Mucosa of gallbladder (tissue), 1 donor: ENCODE measurements at regions not wholly inside any gene's neighbourhood (a gene's known extent, or its start where the extent isn't known, plus 50 kb on each side); places are given as distances from the start of the nearest gene placed in this dataset.

Experiments used
- DNase-seq: peaks from one replicate; pipeline ENCODE4 v3.0.0-alpha.2; 2020; ENCODE audit warnings: low spot score
- donor health status: DM: no; HTN: no; CAD: no.

DNA sequence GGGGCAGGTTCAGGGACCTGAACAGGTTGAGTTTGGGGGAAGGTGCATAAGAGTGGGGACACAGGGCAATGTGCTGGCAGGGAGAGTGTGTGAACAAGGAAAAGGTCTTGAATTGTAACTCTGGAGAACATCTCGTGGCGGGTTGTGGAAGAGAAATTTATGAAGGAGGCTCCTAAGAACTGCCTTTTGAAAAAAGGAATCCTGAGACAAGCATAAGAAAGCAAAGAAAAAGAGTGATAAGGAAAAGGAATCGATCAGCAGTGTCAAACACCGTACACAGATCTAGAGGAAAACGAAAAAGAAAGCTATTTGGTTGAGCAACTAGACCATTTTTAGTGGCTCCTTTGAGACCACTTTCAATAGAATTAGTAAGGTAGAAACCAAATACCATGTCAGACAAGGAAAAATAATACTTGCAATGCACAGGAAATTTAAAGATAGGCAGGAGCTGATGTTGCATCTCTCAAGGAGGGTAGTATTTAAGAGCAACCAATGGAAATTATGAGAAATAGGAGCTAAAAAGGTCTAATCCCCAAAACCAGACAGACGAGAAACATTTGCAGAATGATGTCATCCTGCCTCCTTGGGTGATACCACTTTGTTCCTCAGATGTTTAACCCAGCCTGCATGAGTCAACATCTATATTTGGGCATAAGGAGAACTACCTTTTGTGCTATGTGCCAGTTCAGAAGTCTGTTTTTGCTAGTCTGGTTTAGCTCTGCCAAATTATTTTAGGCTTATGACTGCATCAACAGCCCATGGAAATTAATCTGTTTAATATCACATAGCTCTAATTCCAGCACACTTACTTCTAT, 64.5 kb upstream of the STK38L start:
- peak; percentile 31 for DNase-seq

DNA sequence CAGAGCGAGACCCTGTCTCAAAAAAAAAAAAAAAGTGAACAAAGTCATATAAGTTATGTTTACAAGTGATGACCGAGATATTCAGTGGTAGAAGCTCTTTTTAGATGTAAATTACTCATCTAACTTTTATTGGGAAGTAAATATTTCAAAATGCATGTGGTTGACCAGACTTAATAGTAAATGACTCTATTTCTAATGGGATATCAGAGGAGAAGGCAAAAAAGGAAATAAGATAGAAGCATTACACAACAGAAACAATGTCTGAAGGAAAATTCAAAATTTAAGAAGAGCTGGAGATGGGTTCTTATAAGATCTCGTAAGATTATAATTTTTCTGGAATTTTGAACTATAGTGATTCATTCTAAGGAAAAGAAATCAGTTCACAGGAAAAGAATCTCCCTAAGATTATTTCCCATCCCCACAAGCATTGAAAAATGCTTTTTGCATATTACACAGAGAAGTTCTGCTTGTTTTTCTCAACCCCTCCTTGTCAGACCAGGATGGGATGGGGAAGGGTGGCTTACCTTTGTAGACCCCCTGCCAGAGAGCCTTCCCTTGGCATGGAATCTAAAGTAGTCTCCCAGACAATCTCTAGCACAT, 63.1 kb upstream of the STK38L start:
- DNase-seq: no peak

DNA sequence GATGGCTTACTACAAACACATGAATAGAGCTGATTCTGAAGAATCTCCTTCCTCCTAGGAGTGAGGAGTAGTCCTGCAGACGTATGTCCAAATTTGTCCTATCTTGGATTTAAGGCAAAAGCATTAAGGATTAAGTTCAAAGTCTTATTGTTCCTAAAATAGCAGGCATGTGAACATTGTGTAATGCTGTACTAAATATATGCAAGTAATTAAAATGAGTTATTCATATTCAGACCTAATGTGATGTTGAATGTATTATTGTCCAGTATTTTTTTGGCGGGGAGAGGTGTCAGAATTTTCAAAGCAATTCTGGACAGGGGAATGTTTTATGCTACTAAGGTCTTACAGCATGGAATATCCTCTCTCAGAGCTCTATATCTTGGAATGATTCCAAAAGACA, 60.7 kb upstream of the STK38L start:
- DNase-seq: no peak

DNA sequence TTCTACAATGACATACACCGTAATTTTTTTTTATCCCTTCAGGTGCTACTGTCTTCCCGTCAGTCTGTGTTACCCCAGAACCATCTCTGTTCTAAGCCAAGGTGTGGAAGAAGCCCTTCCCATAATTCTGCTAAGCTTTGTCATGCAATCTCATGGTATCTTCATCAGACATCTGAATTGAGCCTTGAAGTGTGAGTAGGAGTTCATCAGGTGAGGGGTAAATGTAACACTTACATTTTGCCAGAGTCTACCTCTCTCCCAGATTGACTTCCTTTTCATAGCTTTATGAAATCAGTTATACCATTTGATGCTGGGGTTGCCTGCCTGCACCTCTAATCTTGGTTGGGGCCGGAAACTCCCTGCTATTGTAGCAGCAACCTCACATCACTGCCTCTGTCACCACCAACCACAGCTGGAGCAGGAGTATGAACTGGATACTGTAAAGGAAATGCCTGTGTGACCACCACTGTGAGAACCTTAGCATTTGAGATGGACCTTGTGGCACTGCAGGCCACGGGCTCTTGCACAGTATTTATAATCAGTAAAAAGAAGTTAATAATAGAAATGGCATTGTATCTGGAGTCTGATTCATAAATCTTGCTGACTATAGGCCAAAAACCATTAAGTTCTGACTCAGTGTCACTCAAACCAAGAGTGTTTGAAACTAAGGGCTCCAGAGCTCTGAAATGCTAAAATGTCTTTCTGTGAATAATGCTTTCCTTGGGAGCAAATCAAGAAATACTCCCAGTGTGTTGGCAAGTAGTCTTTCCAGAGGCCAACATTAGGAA, 58.7 kb upstream of the STK38L start:
- no peak for DNase-seq

DNA sequence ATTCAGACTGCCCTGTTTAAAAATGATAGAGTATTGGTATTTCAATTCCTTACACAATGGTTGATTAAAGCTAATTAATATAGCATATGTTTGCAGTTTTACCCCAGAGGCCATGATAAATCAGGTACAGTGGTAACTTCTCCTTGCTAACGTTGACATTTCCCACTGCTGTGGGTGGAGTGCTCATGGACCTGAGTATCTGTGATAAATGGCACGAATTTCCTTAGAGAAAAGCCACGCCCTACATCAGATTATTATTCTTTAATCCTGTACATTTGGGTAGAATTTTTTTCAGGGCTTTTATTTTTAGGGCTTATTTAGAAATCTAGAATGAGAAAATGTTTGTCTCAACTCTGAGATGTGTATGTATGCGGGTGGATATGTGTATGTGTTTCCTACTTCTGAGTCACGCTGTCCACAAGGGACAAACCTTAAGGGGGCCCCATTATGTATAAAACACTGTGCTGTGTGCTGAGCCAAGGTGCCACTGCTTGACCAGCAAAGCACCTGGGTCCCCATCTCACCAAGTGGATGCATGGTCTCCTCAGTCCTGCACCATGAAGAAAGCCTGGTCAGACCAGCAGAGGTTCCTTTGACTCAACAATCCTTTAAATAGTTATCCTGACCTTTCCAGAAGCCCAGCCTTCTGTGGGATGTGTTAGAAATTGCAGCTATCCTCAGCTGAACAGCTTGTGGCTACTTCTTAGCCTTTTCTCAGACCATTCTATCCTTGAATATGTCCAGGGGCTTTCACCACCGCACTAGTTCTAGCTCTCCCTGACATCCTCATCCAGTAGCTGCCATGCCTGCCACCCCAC, 57.9 kb upstream of the STK38L start:
- DNase-seq: no peak

DNA sequence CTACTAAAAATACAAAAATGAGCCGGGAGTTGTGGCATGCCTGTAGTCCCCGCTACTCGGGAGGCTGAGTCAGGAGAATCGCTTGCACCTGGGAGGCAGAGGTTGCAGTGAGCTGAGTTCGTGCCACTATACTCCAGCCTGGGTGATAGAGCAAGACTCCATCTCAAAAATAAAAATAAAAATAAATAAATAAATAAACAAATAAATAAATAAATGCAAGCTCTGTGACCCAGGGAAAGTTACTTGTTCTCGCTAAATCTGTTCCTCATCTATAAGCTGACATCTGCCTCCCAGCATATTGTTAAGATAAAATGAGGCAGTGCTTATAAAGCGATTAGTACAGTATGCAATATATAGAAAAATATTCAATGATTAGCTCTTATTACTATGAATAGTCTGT, 56.4 kb upstream of the STK38L start:
- no peak for DNase-seq

DNA sequence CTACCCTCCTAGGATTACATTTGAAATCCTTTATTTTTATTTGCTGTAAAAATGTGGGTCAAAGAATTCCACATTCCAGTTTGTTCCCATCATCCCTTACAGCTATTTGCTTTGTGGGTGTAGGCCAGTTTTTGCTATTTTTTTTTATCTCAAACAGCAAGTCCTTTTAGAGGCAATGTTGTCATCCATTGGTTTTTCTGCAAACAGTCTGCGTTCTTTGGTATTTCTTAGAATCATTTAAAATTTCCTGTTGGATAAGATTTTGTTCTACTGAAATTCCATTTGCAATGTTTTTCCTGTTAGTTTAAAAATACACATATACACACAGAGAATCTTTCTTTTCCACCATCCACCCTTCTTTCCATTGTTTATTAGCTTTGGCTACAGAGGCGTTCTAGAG, 53.3 kb upstream of the STK38L start:
- no peak for DNase-seq

DNA sequence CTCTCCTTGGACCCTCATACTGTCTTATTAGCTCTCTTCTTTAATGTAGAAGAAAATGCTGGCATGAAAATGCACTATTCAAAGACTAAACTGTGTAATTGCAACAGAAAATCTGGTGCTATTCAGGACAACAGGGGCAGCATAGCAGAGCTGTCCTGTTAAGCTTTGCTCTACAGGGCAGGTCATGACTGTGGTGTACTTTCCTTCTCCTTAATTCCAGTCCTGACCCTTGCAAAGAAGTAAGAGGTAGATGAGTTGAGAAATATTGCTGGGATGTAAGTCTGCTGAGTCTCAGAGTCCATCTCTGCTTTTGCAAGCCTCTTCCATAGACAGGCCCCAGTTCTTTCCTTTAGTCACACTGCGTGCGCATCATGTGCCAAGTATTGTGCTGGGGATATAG, 52.6 kb upstream of the STK38L start:
- DNase-seq: no peak

DNA sequence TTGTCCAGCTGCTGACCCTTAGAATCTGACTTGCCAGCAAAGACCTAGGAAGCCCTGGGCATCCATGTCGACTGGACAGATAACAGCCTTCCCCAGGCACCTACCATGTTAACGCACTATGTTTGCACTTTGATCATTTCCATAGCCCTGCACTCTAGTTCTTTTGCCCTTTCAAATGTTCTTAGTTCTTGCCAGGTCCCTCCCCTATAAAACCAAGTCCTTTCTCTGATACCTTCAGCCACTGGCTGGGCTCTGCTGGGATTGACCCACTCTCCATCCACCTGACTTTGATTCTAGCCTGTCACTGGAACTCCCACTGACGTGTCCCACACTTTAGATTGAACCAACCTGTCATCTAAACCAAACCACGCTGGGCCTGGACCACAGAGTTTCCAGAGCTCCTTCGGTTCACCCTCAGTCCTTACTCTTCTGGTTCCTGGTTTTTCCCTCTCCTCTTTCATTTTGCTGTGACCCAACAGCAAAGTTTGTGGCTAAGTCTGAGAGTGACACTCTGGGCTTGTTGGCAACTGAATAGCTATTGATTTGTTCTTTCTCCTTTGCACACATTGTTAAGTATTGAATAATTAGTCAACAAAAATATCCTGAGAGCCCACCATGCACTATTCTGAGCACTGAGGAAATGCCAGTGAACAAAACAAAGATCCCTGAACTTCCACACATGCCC, 51.8 kb upstream of the STK38L start:
- DNase-seq: no peak

DNA sequence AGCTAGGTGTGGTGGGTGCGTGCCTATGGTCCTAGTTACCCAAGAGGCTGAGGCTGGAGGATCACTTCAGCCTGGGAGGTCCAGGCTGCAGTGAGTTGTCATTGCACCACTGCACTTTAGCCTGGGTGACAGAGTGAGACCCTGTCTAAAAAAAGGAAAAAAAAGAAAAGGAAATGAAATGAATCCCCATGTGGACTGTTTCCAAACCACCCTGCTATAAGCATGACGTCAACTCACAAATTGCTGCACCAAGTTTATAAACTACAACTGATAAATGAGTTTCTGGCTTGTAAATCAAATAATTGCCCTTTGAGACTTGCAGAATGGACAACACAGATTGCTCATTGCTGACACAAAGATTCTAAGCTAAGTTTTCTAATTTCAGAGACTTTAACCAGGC, 51.0 kb upstream of the STK38L start:
- no peak for DNase-seq

DNA sequence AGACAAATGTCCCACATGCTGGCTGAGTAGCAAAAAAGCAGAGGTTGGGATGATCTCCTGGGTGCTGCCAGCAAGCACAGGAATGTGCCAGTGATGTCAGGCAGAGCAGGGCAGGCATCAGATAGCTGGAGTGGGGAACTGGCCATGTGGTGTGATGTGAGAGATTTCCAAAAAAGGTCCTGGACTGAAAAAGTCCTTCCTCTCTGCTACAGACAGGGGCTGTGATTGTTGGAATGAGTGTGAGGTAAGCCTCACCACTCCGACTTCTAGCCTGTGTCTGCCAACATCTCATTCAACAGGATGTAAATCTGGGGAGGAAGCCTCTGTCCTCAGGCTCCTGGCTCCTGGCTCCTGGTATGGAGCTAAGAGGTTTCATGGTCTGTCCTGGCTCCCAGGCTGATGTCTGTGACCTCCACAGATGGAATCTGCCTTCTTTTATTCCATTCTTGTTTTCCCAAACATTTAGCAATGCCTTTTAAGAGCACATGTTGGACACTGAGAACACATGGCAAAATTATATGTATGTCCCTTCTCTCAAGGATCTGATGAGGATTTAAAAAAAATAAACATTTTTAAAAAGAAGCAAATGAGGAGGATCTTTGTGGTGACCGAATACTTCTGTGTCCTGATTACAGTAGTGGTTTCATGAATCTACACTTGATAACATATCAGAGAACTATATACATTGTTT, 50.1 kb upstream of the STK38L start:
- peak; percentile 60 for DNase-seq
